ENCODE measurements at regions not wholly inside any gene's neighbourhood (a gene's known extent, or its start where the extent isn't known, plus 50 kb on each side); places are given as distances from the start of the nearest gene placed in this dataset.

DNA sequence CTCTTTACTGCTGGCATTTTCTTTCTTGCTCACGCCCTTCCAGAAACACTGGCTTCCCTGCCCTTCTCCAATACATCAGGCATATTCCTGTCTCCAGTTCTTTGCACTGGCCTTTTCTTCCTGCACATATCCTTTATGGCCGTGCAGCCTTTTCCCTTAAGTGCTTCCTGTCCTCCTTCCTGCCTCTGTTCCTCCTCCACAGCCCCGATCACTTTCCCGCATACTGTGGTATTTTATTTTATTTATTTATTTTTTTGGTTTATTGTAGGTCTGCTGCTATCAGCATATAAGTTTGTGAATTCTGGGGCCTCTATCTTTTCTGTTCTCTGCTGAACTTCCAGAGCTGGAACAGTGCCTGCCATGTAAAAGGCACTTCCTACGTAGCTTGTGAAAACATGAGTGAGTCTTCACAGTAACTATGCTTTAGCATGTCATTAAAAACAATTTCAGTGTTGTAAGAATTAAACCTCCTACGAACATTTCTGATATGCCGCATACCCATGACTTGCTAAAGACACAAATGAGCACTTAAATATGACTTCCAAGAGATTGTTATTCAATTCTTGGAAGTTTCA is 289.1 kb downstream of the TRIB2 start:
- WGBS, 2 donors: 31 to 40% methylated on average over 7 of the region's 7 CpGs
- Histone ChIP-seq H3K27me3 (no peaks in the 10 kb centered on the region), H3K4me1 (peaks cover 0 to 50% (median 0%) of the 10 kb centered on the region in 4 donors), H3K27ac (peak overlapping the region; percentile 34 to 79 (median 57)), H3K36me3 (no peaks in the 10 kb centered on the region), H3K4me3 (peak overlapping the region in 2 of 4 donors; percentile 21 to 40), H3K9me3 (no peaks in the 10 kb centered on the region)
- peak in 1 of 2 donors; percentile 13 for TF ChIP-seq EP300 (IDR thresholded peaks at IDR 0.05)
- TF ChIP-seq, protein P1, sequence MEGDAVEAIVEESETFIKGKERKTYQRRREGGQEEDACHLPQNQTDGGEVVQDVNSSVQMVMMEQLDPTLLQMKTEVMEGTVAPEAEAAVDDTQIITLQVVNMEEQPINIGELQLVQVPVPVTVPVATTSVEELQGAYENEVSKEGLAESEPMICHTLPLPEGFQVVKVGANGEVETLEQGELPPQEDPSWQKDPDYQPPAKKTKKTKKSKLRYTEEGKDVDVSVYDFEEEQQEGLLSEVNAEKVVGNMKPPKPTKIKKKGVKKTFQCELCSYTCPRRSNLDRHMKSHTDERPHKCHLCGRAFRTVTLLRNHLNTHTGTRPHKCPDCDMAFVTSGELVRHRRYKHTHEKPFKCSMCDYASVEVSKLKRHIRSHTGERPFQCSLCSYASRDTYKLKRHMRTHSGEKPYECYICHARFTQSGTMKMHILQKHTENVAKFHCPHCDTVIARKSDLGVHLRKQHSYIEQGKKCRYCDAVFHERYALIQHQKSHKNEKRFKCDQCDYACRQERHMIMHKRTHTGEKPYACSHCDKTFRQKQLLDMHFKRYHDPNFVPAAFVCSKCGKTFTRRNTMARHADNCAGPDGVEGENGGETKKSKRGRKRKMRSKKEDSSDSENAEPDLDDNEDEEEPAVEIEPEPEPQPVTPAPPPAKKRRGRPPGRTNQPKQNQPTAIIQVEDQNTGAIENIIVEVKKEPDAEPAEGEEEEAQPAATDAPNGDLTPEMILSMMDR (IDR thresholded peaks at IDR 0.05): no peak
- DNase-seq (ENCODE audit: low spot score in 2 of 2): peak in 1 of 2 donors; percentile 24

DNA sequence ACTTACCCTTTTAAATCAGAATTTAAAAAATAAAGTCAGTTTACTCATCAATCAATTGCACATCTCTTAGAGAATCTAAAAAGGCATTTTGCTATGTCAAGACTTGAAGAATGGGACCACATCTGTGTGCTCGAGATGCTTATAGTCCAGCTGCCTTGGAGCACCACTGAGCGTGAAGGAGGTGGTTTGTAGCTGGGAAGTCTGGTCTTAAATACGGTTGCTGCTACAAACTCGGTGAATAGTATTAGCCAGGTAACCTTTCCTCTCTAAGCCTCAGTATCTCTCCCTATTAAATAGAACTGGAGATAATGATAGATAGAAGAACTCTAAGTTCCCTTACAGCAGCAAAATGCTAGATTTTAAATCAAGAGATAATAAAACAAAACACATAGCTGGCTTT is 289.7 kb downstream of the TRIB2 start:
- H3K36me3 ChIP-seq: no peaks in the 10 kb centered on the region
- peak overlapping the region; percentile 11 to 40 (median 23) for H3K4me3 ChIP-seq
- peak overlapping the region; percentile 5 to 79 (median 57) for H3K27ac ChIP-seq
- H3K27me3 ChIP-seq: no peaks in the 10 kb centered on the region
- 31 to 38% methylated on average over 4 of the region's 4 CpGs for WGBS, 2 donors
- peaks cover 0 to 44% (median 0%) of the 10 kb centered on the region in 4 donors for H3K4me1 ChIP-seq
- DNase-seq (ENCODE audit: low spot score in 2 of 2): no peak
- no peak for TF ChIP-seq POLR2A (IDR thresholded peaks at IDR 0.05)
- TF ChIP-seq EP300 (IDR thresholded peaks at IDR 0.05): no peak
- TF ChIP-seq, protein P1 (IDR thresholded peaks at IDR 0.05): no peak
- H3K9me3 ChIP-seq: no peaks in the 10 kb centered on the region

DNA sequence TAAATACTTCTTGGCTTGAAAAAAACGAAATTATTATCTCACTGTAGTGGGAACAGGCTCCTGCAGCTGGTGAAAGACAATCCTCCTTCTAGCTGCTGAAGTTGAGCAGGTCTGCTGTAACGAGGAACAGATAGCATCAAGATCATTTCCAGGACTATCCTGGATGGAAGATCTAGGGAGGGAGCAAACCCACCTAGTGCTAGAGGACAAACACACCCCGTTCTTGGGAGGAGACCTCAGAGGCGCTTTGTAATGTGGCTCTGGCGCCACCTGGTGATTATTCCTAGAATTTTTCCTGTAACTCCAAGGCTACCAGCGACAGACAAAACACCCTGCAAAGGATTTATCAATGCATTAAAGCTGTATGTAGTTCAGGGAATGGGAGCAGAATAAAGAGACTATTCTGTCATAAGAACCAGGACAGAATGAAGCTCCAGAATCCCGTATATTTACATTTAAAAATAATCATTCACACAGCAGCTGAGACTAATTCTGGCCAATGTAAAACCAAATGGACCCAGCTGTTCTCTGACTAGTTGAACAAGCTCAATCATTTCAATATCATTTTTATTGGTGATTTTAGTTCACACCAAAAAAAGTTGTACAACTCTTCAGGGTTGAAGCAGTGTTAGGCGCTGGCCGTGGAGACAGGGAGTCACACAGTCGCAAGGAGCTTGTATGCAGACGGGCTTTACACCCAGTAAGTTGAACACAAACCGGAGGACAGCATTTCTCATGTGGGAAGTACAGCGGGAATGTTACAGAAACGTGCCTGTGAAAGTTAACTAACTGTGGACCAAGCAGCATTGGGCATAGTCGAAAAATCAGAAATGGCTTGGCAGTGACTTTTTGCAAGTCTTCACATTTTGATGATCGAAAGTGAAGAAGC is 290.3 kb downstream of the TRIB2 start:
- TF ChIP-seq POLR2A (IDR thresholded peaks at IDR 0.05) (peak in 1 of 2 donors; percentile 51), EP300 (IDR thresholded peaks at IDR 0.05) (peak in 1 of 2 donors; percentile 69)
- TF ChIP-seq, protein P1 (IDR thresholded peaks at IDR 0.05): peak; percentile 72 to 90 (median 89)
- Histone ChIP-seq H3K4me3 (peak overlapping the region; percentile 11 to 40 (median 23)), H3K4me1 (peaks cover 0 to 41% (median 0%) of the 10 kb centered on the region in 4 donors), H3K36me3 (no peaks in the 10 kb centered on the region), H3K9me3 (no peaks in the 10 kb centered on the region), H3K27ac (peak overlapping the region; percentile 5 to 79 (median 57)), H3K27me3 (no peaks in the 10 kb centered on the region)
- WGBS, 2 donors: 13 to 17% methylated on average over 16 of the region's 16 CpGs
- peak; percentile 55 to 87 for DNase-seq (ENCODE audit: low spot score in 2 of 2)

DNA sequence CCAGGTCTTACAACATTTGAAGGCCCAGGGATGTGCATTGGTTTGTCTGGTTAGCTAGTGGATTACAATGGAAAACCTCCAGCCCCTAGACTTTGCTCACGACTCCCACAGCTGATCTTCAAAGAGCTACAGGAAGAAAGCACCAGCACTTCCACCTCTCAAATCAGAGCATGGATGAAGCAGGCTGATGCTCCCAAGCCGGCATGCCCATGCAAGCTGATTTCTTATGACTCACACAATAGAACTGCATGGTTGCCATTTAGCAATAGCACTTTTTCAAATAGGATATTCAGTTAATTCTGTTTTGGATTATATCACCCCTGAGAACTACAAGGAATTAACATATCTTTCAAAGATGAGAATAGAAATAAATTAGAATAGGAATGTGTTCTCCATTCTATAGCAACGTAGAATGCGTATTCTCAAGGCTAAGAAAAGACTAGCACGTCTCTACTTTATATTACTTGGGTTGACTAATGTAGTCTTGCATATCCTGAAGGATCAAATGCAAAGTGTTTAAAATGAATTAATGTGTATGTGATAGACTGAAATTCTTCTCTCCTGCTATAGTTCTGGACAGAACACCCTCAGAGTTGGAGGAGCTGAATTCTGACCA is 292.4 kb downstream of the TRIB2 start:
- Histone ChIP-seq H3K27ac (no peak overlapping the region), H3K4me3 (no peak overlapping the region), H3K27me3 (no peaks in the 10 kb centered on the region), H3K9me3 (no peaks in the 10 kb centered on the region), H3K36me3 (no peaks in the 10 kb centered on the region), H3K4me1 (peaks cover 0 to 27% (median 0%) of the 10 kb centered on the region in 4 donors)
- WGBS, 2 donors: 79 to 87% methylated on average over 5 of the region's 5 CpGs
- no peak for DNase-seq (ENCODE audit: low spot score in 2 of 2)
- TF ChIP-seq, protein P1 (IDR thresholded peaks at IDR 0.05): no peak
- TF ChIP-seq POLR2A (IDR thresholded peaks at IDR 0.05) (no peak), EP300 (IDR thresholded peaks at IDR 0.05) (no peak)

Data from tibial nerve (tissue), 4 donors.